Heart right ventricle (tissue), 16 donors: ENCODE measurements at regions not wholly inside any gene's neighbourhood (a gene's known extent, or its start where the extent isn't known, plus 50 kb on each side); places are given as distances from the start of the nearest gene placed in this dataset.
"Not testable (repeated sequence)": the region's sequence is repeated elsewhere in the genome, so short reads cannot be mapped to it uniquely, and the experiment has no call there.

Experiments
- ATAC-seq, 8 donors: fragments of 200-7000 bp; cut with Tn5 transposase; one replicate each; pipeline ENCODE4 v1.9.1; 2020; ENCODE audit warnings: mild to moderate bottlenecking in 8 of 8, moderate library complexity in 8 of 8, moderate number of reproducible peaks in 1 of 8
- DNase-seq, 2 donors: peaks; one replicate each; pipeline ENCODE4 v3.0.0-alpha.2; 2020
- H3K27ac ChIP-seq, 10 donors: fragments of 200-600 bp; sonication (generic) in 2 of 10; one replicate each; pipeline versions ENCODE4 v1.5.0 to v1.8.0; 2020 to 2022; ENCODE audit warnings: mild to moderate bottlenecking in 3 of 10
- H3K27me3 ChIP-seq, 7 donors: fragments of 200-600 bp; one replicate each; pipeline ENCODE4 v1.8.0; 2021 to 2022; ENCODE audit warnings: mild to moderate bottlenecking in 2 of 7
- H3K36me3 ChIP-seq, 9 donors: fragments of 200-600 bp; sonication (generic) in 1 of 9; one replicate each; pipeline versions ENCODE4 v1.5.0 to v1.8.0; 2020 to 2022; ENCODE audit warnings: mild to moderate bottlenecking in 2 of 9
- H3K4me1 ChIP-seq, 9 donors: fragments of 200-600 bp; sonication (generic) in 1 of 9; one replicate each; pipeline versions ENCODE4 v1.5.0 to v1.8.0; 2020 to 2022; ENCODE audit warnings: mild to moderate bottlenecking in 4 of 9
- H3K4me3 ChIP-seq, 10 donors: fragments of 200-600 bp; sonication (generic) in 2 of 10; one replicate each; pipeline versions ENCODE4 v1.5.0 to v1.8.0; 2020 to 2022; ENCODE audit warnings: mild to moderate bottlenecking in 7 of 10, moderate library complexity in 2 of 10
- H3K9me3 ChIP-seq, 11 donors: fragments of 200-600 bp in 10 of 11; sonication (generic) in 2 of 11; one replicate each; pipeline versions ENCODE4 v1.5.0 to v1.8.0; 2013 to 2022; ENCODE audit warnings: mild to moderate bottlenecking in 2 of 11, control low read depth in 1 of 11, moderate library complexity in 1 of 11
- CTCF ChIP-seq, 9 donors: fragments of 200-600 bp; sonication (generic) in 2 of 9; IDR thresholded peaks; one replicate each; pipeline versions ENCODE4 v1.5.0 to v1.8.0; 2021 to 2022; ENCODE audit warnings: antibody characterized with exemption in 9 of 9, mild to moderate bottlenecking in 5 of 9, moderate library complexity in 1 of 9
- WGBS, 2 donors: extraction: QIAGEN DNeasy Blood & Tissue Kit; methylation state at CpG; one replicate each; pipeline ENCODE4 v1.1.7; 2013; ENCODE audit warnings: inconsistent platforms in 1 of 2; 5-methylcytosine and 5-hydroxymethylcytosine counted together
- intact Hi-C, 10 donors: fragments of 100-400 bp; cut with DNase I; formaldehyde crosslinking; loops; one replicate each; pipeline versions ENCODE4 v1.11.1 to v1.14.2; 2022
- donor health status: Arrhythmogenic right ventricular cardiomyopathy.
- donor health status: ischemic (EF 13 %, LVEDD 7.1; RV severe dilation, severe dysfunction).
- donor health status: healthy with polysubstance abuse.
- donor health status: DM: no; HTN: yes; CAD: no.
- donor health status: DM: no; HTN: no; CAD: no.
- donor health status: ischemic (EF 25% LVEDD 6.9; RV normal size, moderate dysfunction).
- donor health status: ischemic (EF 25% LVEDD 5.7; RV mildly dilated, moderate dysfunction).
- donor health status: healthy.
- donor health status: DM: yes; HTN: yes; CAD: no.
- donor health status: Ischemic cardiomyopathy.
- donor health status: ischemic (EF 35%, LVEDD 5.7; RV mildly dilated, moderate dysfunction).
- donor health status: nonischemic (EF 11% LVEDD 7.7; RV severe dilation, severe dysfunction).
- donor health status: DM: yes; HTN: yes; CAD: no.
- donor health status: PGD.
- donor health status: ischemic (EF 29% LVEDD 5.4; RV normal size, mild dysfunction).
- donor health status: nonischemic (EF 23%, LVEDD 6.1; RV moderate dilation, normal function).

- DNase-seq (no peak), ATAC-seq (no peak)
- H3K27me3 ChIP-seq = no peaks in the 10 kb centered on the region
- no peaks in the 10 kb centered on the region for H3K4me1 ChIP-seq
- peaks cover 0 to 10% (median 0%) of the 10 kb centered on the region in 11 donors for H3K9me3 ChIP-seq
- H3K27ac ChIP-seq = no peak overlapping the region
- WGBS, 2 donors = 36 to 47% methylated on average over 3 of the region's 3 CpGs
- intact Hi-C loops = no loop called here
- no peak for TF ChIP-seq CTCF (IDR thresholded peaks at IDR 0.05)
- H3K4me3 ChIP-seq = no peak overlapping the region
- H3K36me3 ChIP-seq = no peaks in the 10 kb centered on the region
These were observed 368.1 kb upstream of the KYNU start for GRCh38 chr2:142509401-142509800.

- peaks cover 0 to 9% (median 0%) of the 10 kb centered on the region in 11 donors for H3K9me3 ChIP-seq
- no peak overlapping the region for H3K27ac ChIP-seq
- intact Hi-C loops = no loop called here
- 71 to 78% methylated on average over 1 of the region's 1 CpG for WGBS, 2 donors
- no peaks in the 10 kb centered on the region for H3K36me3 ChIP-seq
- no peak for TF ChIP-seq CTCF (IDR thresholded peaks at IDR 0.05)
- no peak overlapping the region for H3K4me3 ChIP-seq
- no peaks in the 10 kb centered on the region for H3K27me3 ChIP-seq
- no peaks in the 10 kb centered on the region for H3K4me1 ChIP-seq
- ATAC-seq (no peak), DNase-seq (no peak)
These were observed 372.7 kb upstream of the KYNU start for GRCh38 chr2:142504754-142505153.

GRCh38 chr2:142502402-142502801 lies 371.6 kb upstream of the LRP1B start:
- Histone ChIP-seq H3K9me3 (peaks cover 0 to 9% (median 0%) of the 10 kb centered on the region in 11 donors), H3K4me3 (no peak overlapping the region), H3K27ac (no peak overlapping the region), H3K36me3 (no peaks in the 10 kb centered on the region), H3K27me3 (no peaks in the 10 kb centered on the region), H3K4me1 (no peaks in the 10 kb centered on the region)
- DNase-seq = no peak
- TF ChIP-seq CTCF (IDR thresholded peaks at IDR 0.05) = no peak
- intact Hi-C loops = no loop called here
- no peak for ATAC-seq
- 56 to 61% methylated on average over 1 of the region's 1 CpG for WGBS, 2 donors

DNA sequence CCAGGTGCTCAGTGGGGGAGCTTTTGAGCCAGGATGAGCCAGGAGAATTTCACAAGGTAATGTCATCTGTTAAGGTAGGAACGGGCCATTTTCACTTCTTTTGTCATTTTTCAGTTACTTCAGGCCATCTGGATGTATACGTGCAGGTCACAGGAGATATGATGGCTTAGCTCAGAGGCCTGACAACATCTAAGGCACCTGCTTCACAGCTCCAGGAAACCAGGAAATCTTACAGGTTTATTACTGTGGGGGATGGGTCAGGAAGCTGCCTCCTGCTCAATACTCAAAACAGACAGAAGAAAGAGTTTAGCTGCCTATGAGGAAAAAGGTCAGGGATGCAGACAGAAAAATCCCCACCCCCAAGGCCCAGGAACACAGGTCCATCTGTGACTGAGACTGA lies 364.3 kb upstream of the LRP1B start:
- no peak for DNase-seq
- TF ChIP-seq CTCF (IDR thresholded peaks at IDR 0.05) = no peak
- intact Hi-C loops = no loop called here
- Histone ChIP-seq H3K4me1 (no peaks in the 10 kb centered on the region), H3K27me3 (no peaks in the 10 kb centered on the region), H3K27ac (no peak overlapping the region), H3K36me3 (no peaks in the 10 kb centered on the region), H3K4me3 (no peak overlapping the region), H3K9me3 (peaks cover 0 to 17% (median 0%) of the 10 kb centered on the region in 11 donors)
- 63 to 66% methylated on average over 2 of the region's 2 CpGs for WGBS, 2 donors
- no peak for ATAC-seq

GRCh38 chr2:142489631-142490030 lies 358.8 kb upstream of the LRP1B start:
- H3K4me3 ChIP-seq, H3K4me1 ChIP-seq, H3K36me3 ChIP-seq, DNase-seq, ATAC-seq, H3K27me3 ChIP-seq, H3K27ac ChIP-seq, intact Hi-C loops: not testable (repeated sequence)
- WGBS, 2 donors = 45 to 51% methylated on average over 3 of the region's 3 CpGs
- peaks cover 0 to 38% (median 7%) of the 10 kb centered on the region in 11 donors for H3K9me3 ChIP-seq
